CD4-positive, alpha-beta T cell (primary cell): ENCODE measurements at regions not wholly inside any gene's neighbourhood (a gene's known extent, or its start where the extent isn't known, plus 50 kb on each side); places are given as distances from the start of the nearest gene placed in this dataset.

ENCODE experiments used
- ATAC-seq: fragments of 200-7000 bp; cut with Tn5 transposase; one replicate; pipeline ENCODE4 v1.10.0; 2022; ENCODE audit warnings: mild to moderate bottlenecking; ENCODE audit not compliant: poor library complexity
- CTCF ChIA-PET: fragments of 350-600 bp; sonication (Branson Sonifier 250); formaldehyde crosslinking; loops from one replicate; lab custom pipeline; 2021; ENCODE audit warnings: antibody characterized with exemption, inconsistent platforms; lab: Charles Lee
- POLR2A ChIA-PET: fragments of 350-600 bp; sonication (Branson Sonifier 250); formaldehyde crosslinking; loops from one replicate; lab custom pipeline; 2021; ENCODE audit warnings: antibody characterized with exemption, inconsistent platforms; lab: Charles Lee
- DNase-seq, 14 experiments: peaks; one replicate each; pipeline ENCODE4 v3.0.0-alpha.2; 2013 to 2020; ENCODE audit warnings: mixed read lengths in 2 of 14
- H3K27ac ChIP-seq, 2 donors: one replicate each; pipeline versions ENCODE4 v1.5.1 to v1.7.0; 2013; ENCODE audit warnings: low read length in 2 of 2, low read depth in 1 of 2, mild to moderate bottlenecking in 1 of 2
- H3K27me3 ChIP-seq, 2 experiments: 1 replicate in 1 of 2; 2 replicates in 1 of 2; pipeline versions ENCODE4 v1.6.1 to v1.7.0; 2013; ENCODE audit warnings: low read length in 2 of 2, control low read depth in 1 of 2, mild to moderate bottlenecking in 1 of 2, moderate library complexity in 1 of 2; ENCODE audit not compliant: insufficient read depth in 2 of 2, control insufficient read depth in 1 of 2
- H3K36me3 ChIP-seq: one replicate; pipeline ENCODE4 v1.6.1; 2013; ENCODE audit warnings: low read length, control low read depth; ENCODE audit not compliant: insufficient read depth
- H3K4me1 ChIP-seq: one replicate; pipeline ENCODE4 v1.6.1; 2013; ENCODE audit warnings: low read length, control low read depth; ENCODE audit not compliant: insufficient read depth
- H3K4me3 ChIP-seq: one replicate; pipeline ENCODE4 v1.5.1; 2013; ENCODE audit warnings: mild to moderate bottlenecking, low read length, moderate library complexity
- H3K9me3 ChIP-seq, 2 experiments: 1 replicate in 1 of 2; 2 replicates in 1 of 2; pipeline versions ENCODE4 v1.6.1 to v1.7.0; 2013; ENCODE audit warnings: low read length in 2 of 2, mild to moderate bottlenecking in 2 of 2, control low read depth in 1 of 2, moderate library complexity in 1 of 2; ENCODE audit not compliant: control insufficient read depth in 1 of 2, insufficient read depth in 1 of 2
- H3K27ac Mint-ChIP-seq: one replicate; pipeline ENCODE4 v1.8.0; 2020; ENCODE audit warnings: mixed read lengths
- H3K27me3 Mint-ChIP-seq: one replicate; pipeline ENCODE4 v1.8.0; 2021; ENCODE audit warnings: mixed read lengths
- H3K36me3 Mint-ChIP-seq: one replicate; pipeline ENCODE4 v1.8.0; 2021; ENCODE audit warnings: low read depth, mixed read lengths
- H3K4me1 Mint-ChIP-seq: one replicate; pipeline ENCODE4 v1.8.0; 2021; ENCODE audit warnings: low read depth, mixed read lengths
- H3K4me3 Mint-ChIP-seq: one replicate; pipeline ENCODE4 v1.8.0; 2020; ENCODE audit warnings: mild to moderate bottlenecking, mixed read lengths
- H3K9me3 Mint-ChIP-seq: one replicate; pipeline ENCODE4 v1.8.0; 2020; ENCODE audit warnings: mixed read lengths
- CTCF ChIP-seq: fragments of 200-600 bp; IDR thresholded peaks from one replicate; pipeline ENCODE4 v1.8.0; 2022; ENCODE audit warnings: antibody characterized with exemption, mild to moderate bottlenecking
- intact Hi-C, 2 experiments: fragments of 100-400 bp; cut with DNase I in 1 of 2; cut with micrococcal nuclease in 1 of 2; formaldehyde crosslinking; loops; one replicate each; pipeline versions ENCODE4 v1.15.1 to v1.9.0; 2023 to 2025; cut with DNase I, micrococcal nuclease

GRCh38 chr20:1786486-1786885 lies 108.7 kb upstream of the SIRPA start:
- Mint-ChIP-seq H3K4me1 (no peaks in the 10 kb centered on the region), H3K4me3 (no peak overlapping the region), H3K27ac (no peak overlapping the region), H3K36me3 (no peaks in the 10 kb centered on the region), H3K27me3 (peaks cover 78% of the 10 kb centered on the region), H3K9me3 (no peaks in the 10 kb centered on the region)
- Histone ChIP-seq H3K27ac (no peak overlapping the region), H3K4me3 (no peak overlapping the region), H3K36me3 (no peaks in the 10 kb centered on the region), H3K27me3 (peaks cover 21 to 27% of the 10 kb centered on the region in 2 experiments), H3K4me1 (no peaks in the 10 kb centered on the region), H3K9me3 (no peaks in the 10 kb centered on the region)
- DNase-seq (no peak), ATAC-seq (no peak)
- ChIA-PET POLR2A (no interaction called here), CTCF (interaction anchor here (2.4 kb wide), 1 partner anchor 10 kb away, joined by 11 read pairs; no protein-coding TSS in a partner anchor)
- intact Hi-C loops, result no loop called here
- no peak for TF ChIP-seq CTCF

- Mint-ChIP-seq H3K9me3 (no peaks in the 10 kb centered on the region), H3K27ac (no peak overlapping the region), H3K27me3 (peaks cover 80% of the 10 kb centered on the region), H3K36me3 (no peaks in the 10 kb centered on the region), H3K4me1 (no peaks in the 10 kb centered on the region), H3K4me3 (no peak overlapping the region)
- TF ChIP-seq CTCF, result no peak
- ATAC-seq, result no peak
- intact Hi-C loops, result no loop called here
- ChIA-PET CTCF (no interaction called here), POLR2A (no interaction called here)
- no peak overlapping the region for H3K27ac ChIP-seq
- no peak for DNase-seq
- H3K4me3 ChIP-seq, result no peak overlapping the region
- H3K4me1 ChIP-seq, result no peaks in the 10 kb centered on the region
- peaks cover 16 to 29% of the 10 kb centered on the region in 2 experiments for H3K27me3 ChIP-seq
- H3K36me3 ChIP-seq, result no peaks in the 10 kb centered on the region
- H3K9me3 ChIP-seq, result no peaks in the 10 kb centered on the region
Observed at GRCh38 chr20:1784586-1784985, 110.6 kb upstream of the SIRPA start.

- intact Hi-C loops, result no loop called here
Observed at GRCh38 chr20:1783245-1783644, 112.0 kb upstream of the SIRPA start.

More at GRCh38 chr20:1783245-1783644, 112.0 kb upstream of the SIRPA start:
- Mint-ChIP-seq H3K27ac (no peak overlapping the region), H3K36me3 (no peaks in the 10 kb centered on the region), H3K27me3 (peaks cover 68% of the 10 kb centered on the region), H3K9me3 (no peaks in the 10 kb centered on the region), H3K4me1 (no peaks in the 10 kb centered on the region), H3K4me3 (no peak overlapping the region)
- no peaks in the 10 kb centered on the region for H3K36me3 ChIP-seq
- no peak overlapping the region for H3K4me3 ChIP-seq
- DNase-seq, result no peak
- CTCF ChIA-PET, result no interaction called here
- ATAC-seq, result no peak
- POLR2A ChIA-PET, result no interaction called here
- no peaks in the 10 kb centered on the region for H3K4me1 ChIP-seq
- TF ChIP-seq CTCF, result no peak
- H3K27ac ChIP-seq, result no peak overlapping the region
- no peaks in the 10 kb centered on the region for H3K9me3 ChIP-seq
- H3K27me3 ChIP-seq, result peaks cover 16 to 28% of the 10 kb centered on the region in 2 experiments
